ENCODE measurements at regions not wholly inside any gene's neighbourhood (a gene's known extent, or its start where the extent isn't known, plus 50 kb on each side); places are given as distances from the start of the nearest gene placed in this dataset.

GRCh38 chr4:152023674-152024073 is 262.9 kb upstream of the GATB start:
- no peak for TF ChIP-seq Cebpa-rat (IDR thresholded peaks at IDR 0.05)
- H3K4me1 ChIP-seq, result peaks cover 7 to 49% (median 39%) of the 10 kb centered on the region in 10 experiments; a peak in 19 of 20 replicates
- H4K20me1 ChIP-seq, result no peaks in the 10 kb centered on the region
- no peaks in the 10 kb centered on the region for H3K27me3 ChIP-seq
- 0 out of 20 replicates have a peak overlapping the region, but pooled peaks of 1 of the 10 experiments have one; percentile 14 for H3K4me3 ChIP-seq
- no peaks in the 10 kb centered on the region for H3K36me3 ChIP-seq
- peak overlapping the region in 10 of 11 experiments; percentile 44 to 85 (median 75); a peak in 19 of 22 replicates for H3K4me2 ChIP-seq
- peaks cover 5 to 17% (median 7%) of the 10 kb centered on the region in 11 experiments; a peak in 20 of 22 replicates for H3K9me3 ChIP-seq (replicated peaks in 1 of 11)
- H3K9ac ChIP-seq, result peak overlapping the region in 3 of 11 experiments; percentile 8 to 59 (median 55); a peak in 2 of 22 replicates
- H3K27ac ChIP-seq, result peak overlapping the region in 6 of 11 experiments; percentile 56 to 82 (median 74); a peak in 9 of 22 replicates

- no peak overlapping the region for H3K4me3 ChIP-seq
- peaks cover 7 to 49% (median 39%) of the 10 kb centered on the region in 10 experiments; a peak in 19 of 20 replicates for H3K4me1 ChIP-seq
- H4K20me1 ChIP-seq, result no peaks in the 10 kb centered on the region
- no peak overlapping the region for H3K9ac ChIP-seq
- H3K27ac ChIP-seq, result 0 out of 22 replicates have a peak overlapping the region, but pooled peaks of 1 of the 11 experiments have one; percentile 80
- H3K36me3 ChIP-seq, result no peaks in the 10 kb centered on the region
- H3K4me2 ChIP-seq, result peak overlapping the region in 3 of 11 experiments; percentile 77 to 85 (median 85); a peak in 5 of 22 replicates
- peaks cover 0 to 6% (median 0%) of the 10 kb centered on the region in 11 experiments; a peak in 3 of 22 replicates for H3K9me3 ChIP-seq (replicated peaks in 1 of 11)
- H3K27me3 ChIP-seq, result no peaks in the 10 kb centered on the region
- TF ChIP-seq Cebpa-rat (IDR thresholded peaks at IDR 0.05), result no peak
These were observed 261.7 kb upstream of the GATB start for GRCh38 chr4:152022543-152022942.

GRCh38 chr4:152021788-152022438 is 261.1 kb upstream of the GATB start:
- Histone ChIP-seq H3K36me3 (no peaks in the 10 kb centered on the region), H3K9ac (no peak overlapping the region), H3K9me3 (replicated peaks in 1 of 11) (peaks cover 0 to 5% (median 0%) of the 10 kb centered on the region in 11 experiments; a peak in 2 of 22 replicates), H3K4me2 (peak overlapping the region in 2 of 11 experiments; percentile 7 to 13; a peak in 1 of 22 replicates), H3K4me1 (peaks cover 7 to 49% (median 39%) of the 10 kb centered on the region in 10 experiments; a peak in 19 of 20 replicates), H3K4me3 (no peak overlapping the region), H4K20me1 (no peaks in the 10 kb centered on the region), H3K27ac (no peak overlapping the region), H3K27me3 (no peaks in the 10 kb centered on the region)
- TF ChIP-seq Cebpa-rat (IDR thresholded peaks at IDR 0.05), result no peak

- Histone ChIP-seq H3K36me3 (no peaks in the 10 kb centered on the region), H3K27me3 (no peaks in the 10 kb centered on the region), H4K20me1 (no peaks in the 10 kb centered on the region), H3K4me1 (peaks cover 5 to 38% (median 28%) of the 10 kb centered on the region in 10 experiments; a peak in 19 of 20 replicates), H3K27ac (no peak overlapping the region), H3K4me2 (0 out of 22 replicates have a peak overlapping the region, but pooled peaks of 3 of the 11 experiments have one; percentile 13 to 18 (median 15)), H3K9ac (no peak overlapping the region), H3K4me3 (no peak overlapping the region), H3K9me3 (replicated peaks in 1 of 11) (peaks cover 0 to 7% (median 0%) of the 10 kb centered on the region in 11 experiments; a peak in 2 of 22 replicates)
- no peak for TF ChIP-seq Cebpa-rat (IDR thresholded peaks at IDR 0.05)
These were observed 259.3 kb upstream of the GATB start for GRCh38 chr4:152020073-152020472.

GRCh38 chr4:152016303-152016620 is 255.5 kb upstream of the GATB start:
- Histone ChIP-seq H3K9me3 (replicated peaks in 1 of 11) (peaks cover 15 to 29% (median 23%) of the 10 kb centered on the region in 11 experiments), H3K36me3 (peaks cover 0 to 9% (median 0%) of the 10 kb centered on the region in 11 experiments; a peak in 2 of 22 replicates), H3K4me2 (no peak overlapping the region), H3K4me1 (peaks cover 12 to 32% (median 22%) of the 10 kb centered on the region in 10 experiments), H4K20me1 (no peaks in the 10 kb centered on the region), H3K27me3 (no peaks in the 10 kb centered on the region), H3K9ac (no peak overlapping the region), H3K27ac (no peak overlapping the region), H3K4me3 (no peak overlapping the region)
- no peak for TF ChIP-seq Cebpa-rat (IDR thresholded peaks at IDR 0.05)

GRCh38 chr4:152015597-152016302 is 254.9 kb upstream of the GATB start:
- Histone ChIP-seq H3K9me3 (replicated peaks in 1 of 11) (peaks cover 15 to 29% (median 23%) of the 10 kb centered on the region in 11 experiments), H3K27ac (no peak overlapping the region), H3K4me1 (peaks cover 12 to 37% (median 27%) of the 10 kb centered on the region in 10 experiments), H3K9ac (no peak overlapping the region), H3K27me3 (no peaks in the 10 kb centered on the region), H3K36me3 (peaks cover 0 to 9% (median 0%) of the 10 kb centered on the region in 11 experiments; a peak in 2 of 22 replicates), H3K4me2 (peak overlapping the region in 1 of 11 experiments; percentile 60; a peak in 1 of 22 replicates), H4K20me1 (no peaks in the 10 kb centered on the region), H3K4me3 (no peak overlapping the region)
- TF ChIP-seq Cebpa-rat (IDR thresholded peaks at IDR 0.05), result no peak

- H3K4me3 ChIP-seq, result peak overlapping the region in 1 of 10 experiments; percentile 16; a peak in 1 of 20 replicates
These were observed 253.5 kb upstream of the GATB start for GRCh38 chr4:152014280-152014679.

GRCh38 chr4:152011469-152011868 is 250.7 kb upstream of the GATB start:
- Histone ChIP-seq H3K4me3 (no peak overlapping the region), H4K20me1 (no peaks in the 10 kb centered on the region), H3K27ac (no peak overlapping the region), H3K4me2 (peak overlapping the region in 7 of 11 experiments; percentile 19 to 70 (median 51); a peak in 10 of 22 replicates), H3K36me3 (peaks cover 0 to 9% (median 0%) of the 10 kb centered on the region in 11 experiments; a peak in 2 of 22 replicates), H3K9ac (no peak overlapping the region), H3K9me3 (replicated peaks in 1 of 11) (peaks cover 15 to 29% (median 23%) of the 10 kb centered on the region in 11 experiments), H3K4me1 (peaks cover 12 to 51% (median 39%) of the 10 kb centered on the region in 10 experiments), H3K27me3 (no peaks in the 10 kb centered on the region)
- TF ChIP-seq Cebpa-rat (IDR thresholded peaks at IDR 0.05), result no peak

More at GRCh38 chr4:152014280-152014679, 253.5 kb upstream of the GATB start:
- TF ChIP-seq Cebpa-rat (IDR thresholded peaks at IDR 0.05), result no peak
- peaks cover 12 to 45% (median 36%) of the 10 kb centered on the region in 10 experiments for H3K4me1 ChIP-seq
- peak overlapping the region in 4 of 11 experiments; percentile 11 to 22 (median 20); a peak in 4 of 22 replicates for H3K27ac ChIP-seq
- H3K9ac ChIP-seq, result peak overlapping the region in 1 of 11 experiments; percentile 20; a peak in 1 of 22 replicates
- peaks cover 15 to 29% (median 23%) of the 10 kb centered on the region in 11 experiments for H3K9me3 ChIP-seq (replicated peaks in 1 of 11)
- peaks cover 0 to 9% (median 0%) of the 10 kb centered on the region in 11 experiments; a peak in 2 of 22 replicates for H3K36me3 ChIP-seq
- H4K20me1 ChIP-seq, result no peaks in the 10 kb centered on the region
- H3K4me2 ChIP-seq, result peak overlapping the region; percentile 28 to 62 (median 49)
- H3K27me3 ChIP-seq, result no peaks in the 10 kb centered on the region
